Progenitor cell of endocrine pancreas (in vitro differentiated cells): ENCODE measurements at regions not wholly inside any gene's neighbourhood (a gene's known extent, or its start where the extent isn't known, plus 50 kb on each side); places are given as distances from the start of the nearest gene placed in this dataset.
"Not testable (repeated sequence)": the region's sequence is repeated elsewhere in the genome, so short reads cannot be mapped to it uniquely, and the experiment has no call there.

Experiments used
- DNase-seq: peaks from one replicate; pipeline ENCODE4 v3.0.0; 2021; ENCODE audit warnings: low spot score; ENCODE audit not compliant: unreplicated experiment
- H3K27ac Mint-ChIP-seq: 2 replicates; pipeline ENCODE4 v1.8.0; 2021; ENCODE audit warnings: mild to moderate bottlenecking, moderate library complexity, mixed read lengths
- H3K27me3 Mint-ChIP-seq: 2 replicates; pipeline ENCODE4 v1.8.0; 2021; ENCODE audit warnings: mixed read lengths
- H3K36me3 Mint-ChIP-seq: 2 replicates; pipeline ENCODE4 v1.8.0; 2022; ENCODE audit warnings: mixed read lengths; ENCODE audit not compliant: insufficient read depth
- H3K4me1 Mint-ChIP-seq: 2 replicates; pipeline ENCODE4 v1.8.0; 2021; ENCODE audit warnings: low read depth, mixed read lengths
- H3K4me3 Mint-ChIP-seq: 2 replicates; pipeline ENCODE4 v1.8.0; 2021; ENCODE audit warnings: low read depth, mild to moderate bottlenecking, moderate library complexity, mixed read lengths
- H3K9me3 Mint-ChIP-seq: 2 replicates; pipeline ENCODE4 v1.8.0; 2021; ENCODE audit warnings: low read depth, mixed read lengths
- TF ChIP-seq, protein P1 (sequence below): fragments of 200-600 bp; sonication (generic); IDR thresholded peaks from one replicate; pipeline ENCODE4 v1.5.0; 2021; ENCODE audit warnings: antibody characterized with exemption, mild to moderate bottlenecking; ENCODE audit not compliant: unreplicated experiment

DNA sequence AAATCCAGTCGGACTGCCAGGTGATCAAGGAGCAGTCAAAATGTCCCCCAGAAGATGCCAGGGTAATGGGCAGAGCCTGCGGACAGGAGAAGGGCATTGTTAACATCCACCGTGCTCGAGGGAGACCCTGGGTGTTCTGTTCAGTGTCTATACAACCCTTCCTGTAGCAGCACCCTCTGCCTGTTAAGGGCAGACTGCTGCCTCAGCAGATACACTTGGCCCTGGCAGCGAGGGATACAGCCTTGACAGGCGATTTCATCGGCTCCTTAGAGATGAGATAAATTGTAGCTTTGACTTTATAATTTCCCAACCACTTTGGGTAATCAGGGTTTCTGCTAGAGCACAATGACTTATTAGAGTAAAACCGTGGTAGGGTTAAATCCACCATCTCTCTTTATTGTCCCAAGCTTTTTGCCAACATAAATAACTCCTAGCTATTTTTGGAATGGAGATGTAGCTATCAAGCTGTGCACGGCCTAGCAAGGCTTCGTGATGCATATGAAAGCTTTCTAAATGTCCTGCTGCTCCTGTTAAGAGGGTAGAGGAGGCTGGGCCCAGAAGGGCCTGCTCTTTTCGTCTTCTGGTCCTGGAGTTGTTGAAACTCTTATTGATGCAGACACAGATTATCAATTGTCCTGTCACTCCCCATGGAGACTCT lies 195.9 kb downstream of the CPEB2 start:
- TF ChIP-seq, protein P1, sequence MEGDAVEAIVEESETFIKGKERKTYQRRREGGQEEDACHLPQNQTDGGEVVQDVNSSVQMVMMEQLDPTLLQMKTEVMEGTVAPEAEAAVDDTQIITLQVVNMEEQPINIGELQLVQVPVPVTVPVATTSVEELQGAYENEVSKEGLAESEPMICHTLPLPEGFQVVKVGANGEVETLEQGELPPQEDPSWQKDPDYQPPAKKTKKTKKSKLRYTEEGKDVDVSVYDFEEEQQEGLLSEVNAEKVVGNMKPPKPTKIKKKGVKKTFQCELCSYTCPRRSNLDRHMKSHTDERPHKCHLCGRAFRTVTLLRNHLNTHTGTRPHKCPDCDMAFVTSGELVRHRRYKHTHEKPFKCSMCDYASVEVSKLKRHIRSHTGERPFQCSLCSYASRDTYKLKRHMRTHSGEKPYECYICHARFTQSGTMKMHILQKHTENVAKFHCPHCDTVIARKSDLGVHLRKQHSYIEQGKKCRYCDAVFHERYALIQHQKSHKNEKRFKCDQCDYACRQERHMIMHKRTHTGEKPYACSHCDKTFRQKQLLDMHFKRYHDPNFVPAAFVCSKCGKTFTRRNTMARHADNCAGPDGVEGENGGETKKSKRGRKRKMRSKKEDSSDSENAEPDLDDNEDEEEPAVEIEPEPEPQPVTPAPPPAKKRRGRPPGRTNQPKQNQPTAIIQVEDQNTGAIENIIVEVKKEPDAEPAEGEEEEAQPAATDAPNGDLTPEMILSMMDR, result no peak
- Mint-ChIP-seq H3K27ac (no peak overlapping the region), H3K9me3 (no peaks in the 10 kb centered on the region), H3K36me3 (no peaks in the 10 kb centered on the region), H3K4me3 (no peak overlapping the region), H3K27me3 (no peaks in the 10 kb centered on the region), H3K4me1 (peaks cover 10% of the 10 kb centered on the region)
- no peak for DNase-seq

DNA sequence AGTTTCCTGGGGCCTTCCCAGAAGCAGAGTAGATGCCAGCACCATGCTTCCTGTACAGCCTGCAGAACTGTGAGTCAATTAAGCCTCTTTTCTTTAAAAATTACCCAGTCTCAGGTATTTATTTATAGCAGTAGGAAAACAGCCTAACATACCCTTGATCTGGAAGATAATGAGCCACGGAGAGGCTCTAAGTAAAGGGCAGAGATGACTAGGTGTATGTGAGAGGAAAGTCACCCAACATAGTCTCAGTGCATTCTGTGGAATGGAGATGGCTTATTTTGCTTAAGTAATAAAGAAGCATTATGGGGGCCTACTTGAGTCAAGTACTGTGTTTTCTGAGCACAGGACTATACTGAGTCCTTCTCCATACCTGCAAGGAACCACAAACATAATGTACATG lies 199.5 kb downstream of the CPEB2 start:
- Mint-ChIP-seq H3K9me3 (peaks cover 12% of the 10 kb centered on the region), H3K4me1 (peaks cover 10% of the 10 kb centered on the region), H3K27me3 (no peaks in the 10 kb centered on the region)

DNA sequence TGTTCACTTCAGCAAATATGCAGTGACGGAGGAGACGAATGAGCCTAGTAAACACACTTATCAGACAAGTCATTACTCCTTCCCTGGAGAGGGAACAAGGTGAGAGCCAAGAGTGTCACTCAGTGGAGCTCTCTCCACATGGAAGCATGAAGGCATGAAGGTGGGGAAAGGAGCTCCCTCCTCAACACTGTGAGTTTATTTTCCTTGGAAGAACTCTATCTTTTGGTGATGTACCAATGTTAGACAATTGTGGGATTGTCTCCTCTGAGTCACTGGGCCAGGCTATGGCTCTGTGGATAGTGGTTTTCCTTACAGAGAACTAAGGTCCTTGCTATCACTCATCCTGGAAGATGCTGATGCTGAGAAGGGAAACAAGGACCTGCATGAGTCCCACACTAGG lies 200.2 kb downstream of the CPEB2 start:
- no peaks in the 10 kb centered on the region for H3K27me3 Mint-ChIP-seq
- H3K27ac Mint-ChIP-seq, result no peak overlapping the region
- H3K4me1 Mint-ChIP-seq, result peaks cover 10% of the 10 kb centered on the region
- TF ChIP-seq, protein P1, result no peak
- H3K36me3 Mint-ChIP-seq, result no peaks in the 10 kb centered on the region
- H3K4me3 Mint-ChIP-seq, result no peak overlapping the region
- no peak for DNase-seq
- H3K9me3 Mint-ChIP-seq, result peaks cover 13% of the 10 kb centered on the region

More for the DNA sequence above, 199.5 kb downstream of the CPEB2 start:
- no peak for DNase-seq
- TF ChIP-seq, protein P1, result no peak
- no peak overlapping the region for H3K4me3 Mint-ChIP-seq
- H3K27ac Mint-ChIP-seq, result no peak overlapping the region
- no peaks in the 10 kb centered on the region for H3K36me3 Mint-ChIP-seq

DNA sequence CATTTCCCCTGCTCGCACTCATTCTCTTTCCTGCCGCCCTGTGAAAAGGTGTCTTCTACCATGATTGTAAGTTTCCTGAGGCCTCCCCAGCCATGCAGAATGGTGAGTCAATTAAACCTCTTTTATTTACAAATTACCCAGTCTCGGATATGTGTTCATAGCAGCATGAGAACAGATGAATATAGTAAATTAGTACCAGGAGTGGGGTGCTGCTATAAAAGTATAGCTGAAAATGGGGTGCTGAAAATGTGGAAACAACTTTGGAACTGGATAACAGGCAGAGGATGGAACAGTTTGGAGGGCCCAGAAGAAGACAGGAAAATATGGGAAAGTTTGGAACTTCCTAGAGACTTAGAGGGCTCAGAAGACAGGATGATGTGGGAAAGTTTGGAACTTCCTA lies 204.2 kb downstream of the CPEB2 start:
- not testable (repeated sequence) for H3K27ac Mint-ChIP-seq, DNase-seq, H3K36me3 Mint-ChIP-seq, H3K4me1 Mint-ChIP-seq, H3K4me3 Mint-ChIP-seq, H3K27me3 Mint-ChIP-seq
- H3K9me3 Mint-ChIP-seq, result peaks cover 13% of the 10 kb centered on the region

DNA sequence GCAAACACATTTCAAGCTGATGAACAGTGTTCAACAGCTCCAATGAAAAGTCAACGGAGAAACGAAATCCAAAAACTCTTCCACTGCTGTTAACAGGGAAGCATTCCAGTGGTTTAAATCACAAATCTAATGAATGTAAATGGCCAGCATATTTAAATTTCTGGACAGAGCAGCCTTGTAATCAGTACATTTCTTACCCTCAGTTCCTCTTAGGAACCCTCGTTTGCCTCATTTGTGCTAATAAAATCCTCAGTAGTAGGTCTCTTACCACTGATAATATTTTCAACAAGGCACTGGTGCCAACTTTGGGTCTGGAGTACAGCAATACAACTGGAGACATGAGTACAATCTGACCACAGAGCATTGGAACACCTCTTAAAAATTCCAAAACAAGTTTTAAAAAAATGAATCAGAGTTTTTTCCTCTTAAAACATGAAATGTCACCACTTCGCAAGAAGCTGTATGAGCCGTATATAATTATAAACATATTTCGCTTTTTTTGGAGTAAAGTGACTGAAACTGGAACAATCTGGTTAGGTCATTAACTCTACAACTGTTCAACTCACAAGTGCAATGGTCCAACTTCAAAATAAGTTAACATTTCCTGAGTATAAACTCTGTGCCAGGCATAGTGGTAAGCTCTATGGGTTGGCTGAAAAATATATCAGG lies 211.2 kb downstream of the CPEB2 start:
- Mint-ChIP-seq H3K27ac (no peak overlapping the region), H3K9me3 (no peaks in the 10 kb centered on the region), H3K4me1 (no peaks in the 10 kb centered on the region), H3K36me3 (no peaks in the 10 kb centered on the region), H3K27me3 (no peaks in the 10 kb centered on the region), H3K4me3 (no peak overlapping the region)
- TF ChIP-seq, protein P1, result no peak
- DNase-seq, result no peak

DNA sequence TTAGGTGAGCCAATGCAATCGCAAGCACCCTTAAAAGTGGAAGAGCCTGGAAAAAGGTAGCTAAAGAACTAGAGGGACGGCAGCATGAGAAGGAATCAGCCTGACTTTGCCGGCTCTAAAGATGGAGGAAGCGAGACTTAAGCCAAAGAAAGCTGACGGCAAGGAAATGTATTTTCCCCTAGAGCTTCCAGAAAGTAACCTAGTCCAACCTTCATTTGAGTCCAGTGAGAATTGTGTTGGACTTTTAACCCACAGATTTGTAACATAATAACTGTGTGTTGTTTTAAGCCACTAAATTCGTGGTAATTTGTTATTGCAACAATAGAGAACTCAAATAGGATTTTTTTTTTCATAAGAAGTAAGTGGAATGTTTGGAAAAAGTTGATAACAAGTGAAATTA lies 212.7 kb upstream of the C1QTNF7 start:
- H3K27me3 Mint-ChIP-seq, result no peaks in the 10 kb centered on the region
- no peaks in the 10 kb centered on the region for H3K9me3 Mint-ChIP-seq
- TF ChIP-seq, protein P1, result no peak
- no peaks in the 10 kb centered on the region for H3K4me1 Mint-ChIP-seq
- H3K36me3 Mint-ChIP-seq, result no peaks in the 10 kb centered on the region
- DNase-seq, result no peak
- H3K4me3 Mint-ChIP-seq, result no peak overlapping the region
- H3K27ac Mint-ChIP-seq, result no peak overlapping the region
